Osteocyte (in vitro differentiated cells): ENCODE measurements at regions not wholly inside any gene's neighbourhood (a gene's known extent, or its start where the extent isn't known, plus 50 kb on each side); places are given as distances from the start of the nearest gene placed in this dataset.
"Not testable (repeated sequence)": the region's sequence is repeated elsewhere in the genome, so short reads cannot be mapped to it uniquely, and the experiment has no call there.

Source experiments
- DNase-seq: peaks from one replicate; pipeline ENCODE4 v3.0.0; 2021; ENCODE audit warnings: mixed read lengths; ENCODE audit not compliant: unreplicated experiment; ENCODE audit errors: extremely low spot score
- H3K27ac Mint-ChIP-seq: one replicate; pipeline ENCODE4 v1.8.0; 2021; ENCODE audit warnings: mild to moderate bottlenecking, mixed read lengths; ENCODE audit not compliant: unreplicated experiment
- H3K27me3 Mint-ChIP-seq: one replicate; pipeline ENCODE4 v1.8.0; 2021; ENCODE audit warnings: mixed read lengths; ENCODE audit not compliant: unreplicated experiment
- H3K36me3 Mint-ChIP-seq: one replicate; pipeline ENCODE4 v1.8.0; 2021; ENCODE audit warnings: mixed read lengths; ENCODE audit not compliant: unreplicated experiment
- H3K4me1 Mint-ChIP-seq: one replicate; pipeline ENCODE4 v1.8.0; 2021; ENCODE audit warnings: mixed read lengths; ENCODE audit not compliant: unreplicated experiment
- H3K4me3 Mint-ChIP-seq: one replicate; pipeline ENCODE4 v1.8.0; 2021; ENCODE audit warnings: mild to moderate bottlenecking, moderate library complexity, mixed read lengths; ENCODE audit not compliant: unreplicated experiment
- H3K9me3 Mint-ChIP-seq: one replicate; pipeline ENCODE4 v1.8.0; 2021; ENCODE audit warnings: mixed read lengths; ENCODE audit not compliant: unreplicated experiment
- CTCF ChIP-seq: fragments of 200-600 bp; sonication (generic); IDR thresholded peaks from 2 replicates; pipeline ENCODE4 v1.5.0; 2021; ENCODE audit warnings: antibody characterized with exemption, mild to moderate bottlenecking, moderate library complexity

GRCh38 chr17:11151818-11152425 is 89.1 kb upstream of the SHISA6 start:
- no peaks in the 10 kb centered on the region for H3K27me3 Mint-ChIP-seq
- no peak overlapping the region for H3K27ac Mint-ChIP-seq
- no peak for DNase-seq
- TF ChIP-seq CTCF = no peak
- no peaks in the 10 kb centered on the region for H3K4me1 Mint-ChIP-seq
- H3K9me3 Mint-ChIP-seq = peaks cover 36% of the 10 kb centered on the region
- no peaks in the 10 kb centered on the region for H3K36me3 Mint-ChIP-seq
- no peak overlapping the region for H3K4me3 Mint-ChIP-seq

GRCh38 chr17:11150906-11151511 is 90.0 kb upstream of the SHISA6 start:
- H3K27ac Mint-ChIP-seq, DNase-seq, H3K4me1 Mint-ChIP-seq, H3K4me3 Mint-ChIP-seq, H3K36me3 Mint-ChIP-seq, H3K27me3 Mint-ChIP-seq: not testable (repeated sequence)
- peaks cover 34% of the 10 kb centered on the region for H3K9me3 Mint-ChIP-seq

GRCh38 chr17:11144358-11145233 is 96.4 kb upstream of the SHISA6 start:
- H3K36me3 Mint-ChIP-seq = no peaks in the 10 kb centered on the region
- no peak for DNase-seq
- H3K27ac Mint-ChIP-seq = no peak overlapping the region
- peak; percentile 40 for TF ChIP-seq CTCF
- peaks cover 27% of the 10 kb centered on the region for H3K9me3 Mint-ChIP-seq
- H3K4me3 Mint-ChIP-seq = no peak overlapping the region
- H3K4me1 Mint-ChIP-seq = no peaks in the 10 kb centered on the region
- H3K27me3 Mint-ChIP-seq = no peaks in the 10 kb centered on the region

GRCh38 chr17:11142231-11142630 is 98.8 kb upstream of the SHISA6 start:
- peaks cover 21% of the 10 kb centered on the region for H3K9me3 Mint-ChIP-seq
- H3K36me3 Mint-ChIP-seq = no peaks in the 10 kb centered on the region
- no peak for TF ChIP-seq CTCF
- no peaks in the 10 kb centered on the region for H3K27me3 Mint-ChIP-seq
- DNase-seq = no peak
- no peak overlapping the region for H3K27ac Mint-ChIP-seq
- no peak overlapping the region for H3K4me3 Mint-ChIP-seq
- no peaks in the 10 kb centered on the region for H3K4me1 Mint-ChIP-seq

GRCh38 chr17:11140501-11140900 is 100.5 kb upstream of the SHISA6 start:
- no peak overlapping the region for H3K27ac Mint-ChIP-seq
- no peaks in the 10 kb centered on the region for H3K27me3 Mint-ChIP-seq
- TF ChIP-seq CTCF = no peak
- H3K4me3 Mint-ChIP-seq = no peak overlapping the region
- no peak for DNase-seq
- H3K36me3 Mint-ChIP-seq = no peaks in the 10 kb centered on the region
- peaks cover 24% of the 10 kb centered on the region for H3K9me3 Mint-ChIP-seq
- no peaks in the 10 kb centered on the region for H3K4me1 Mint-ChIP-seq
